ENCODE measurements at regions not wholly inside any gene's neighbourhood (a gene's known extent, or its start where the extent isn't known, plus 50 kb on each side); places are given as distances from the start of the nearest gene placed in this dataset.

- Histone ChIP-seq H3K4me2 (ENCODE audit: low read depth, low read length) (peak overlapping the region; percentile 95), H3K9ac (ENCODE audit: insufficient read depth, low read depth, low read length) (peak overlapping the region; percentile 77), H3K79me2 (ENCODE audit: insufficient read depth, low read length) (no peaks in the 10 kb centered on the region), H2AFZ (ENCODE audit: low read length) (no peak overlapping the region), H3K9me3 (ENCODE audit: low read length) (no peaks in the 10 kb centered on the region), H3K36me3 (replicated peaks in 1 of 2; ENCODE audit: control insufficient read depth in 1 of 2, insufficient read depth in 2 of 2, low read length in 2 of 2) (no peaks in the 10 kb centered on the region), H3K27ac (ENCODE audit: extremely low read length, insufficient read depth, low read length) (peak overlapping the region; percentile 97), H3K27me3 (ENCODE audit: control insufficient read depth in 1 of 2, insufficient read depth in 2 of 2, low read length in 2 of 2) (no peaks in the 10 kb centered on the region), H4K20me1 (ENCODE audit: insufficient read depth, low read length) (no peaks in the 10 kb centered on the region), H3K4me1 (ENCODE audit: insufficient read depth, low read length) (peaks cover 78% of the 10 kb centered on the region), H3K4me3 (replicated peaks in 1 of 3; ENCODE audit: insufficient read depth in 1 of 3, low read depth in 2 of 3, low read length in 3 of 3) (peak overlapping the region; percentile 23 to 68 (median 50))
- peak; percentile 73 for DNase-seq (ENCODE audit: low spot score)
- no peak for FAIRE-seq
- in situ Hi-C loops (cut with HindIII; ENCODE audit: extremely low pct_ligation_motif_present, low pct_unique_long_range_greater_than_20kb) = no loop called here
- intact Hi-C loops (cut with micrococcal nuclease; ENCODE audit: unreplicated experiment) = loop anchor here (1.0 to 5.0 kb wide), 5 partner anchors 19 to 86 kb away; partner anchors contain the start of gene AFDN
- ChIA-PET POLR2A (interaction anchor here (0.6 to 2.3 kb wide), 30 partner anchors 9 to 263 kb away, joined by 3 to 30 read pairs (median 4); no protein-coding TSS in a partner anchor), CTCF (ENCODE audit: low intra/inter-chr PET ratio, low total read pairs) (no interaction called here)
- peak; percentile 64 for ATAC-seq
- 9% methylated on average over 7 of the region's 7 CpGs for WGBS (ENCODE audit: low lambda C conversion rate)
- TSS peak; percentile 87 for BruUV-seq (replicated peaks)
- TF ChIP-seq SAFB2 (CRISPR knock-in tag; IDR thresholded peaks at IDR 0.05; ENCODE audit: borderline replicate concordance, low read depth) (no peak), TBX3 (IDR thresholded peaks at IDR 0.05; ENCODE audit: borderline replicate concordance) (no peak), TFE3 (CRISPR knock-in tag; IDR thresholded peaks at IDR 0.05) (no peak), ISX (CRISPR knock-in tag; conservative IDR thresholded peaks at IDR 0.05) (no peak), POLR2G (IDR thresholded peaks at IDR 0.05; ENCODE audit: low read depth, low read length) (peak; percentile 72), DMAP1 (CRISPR knock-in tag; IDR thresholded peaks at IDR 0.05) (no peak), POLR2A (IDR thresholded peaks at IDR 0.05; ENCODE audit: insufficient read depth in 1 of 2, low read depth in 2 of 2, low read length in 2 of 2) (peak; percentile 9 to 28; a peak in 1 of 4 replicates), ZFP82 (CRISPR knock-in tag; IDR thresholded peaks at IDR 0.05; ENCODE audit: borderline replicate concordance) (0 out of 2 replicates have a peak, but pooled peaks have one; percentile 33), ZNF564 (CRISPR knock-in tag; IDR thresholded peaks at IDR 0.05) (no peak), ZBTB8A (CRISPR knock-in tag; IDR thresholded peaks at IDR 0.05; ENCODE audit: borderline replicate concordance, low read depth) (no peak), GZF1 (CRISPR knock-in tag; IDR thresholded peaks at IDR 0.05) (no peak), HOXD1 (CRISPR knock-in tag; IDR thresholded peaks at IDR 0.05) (no peak), ZFP37 (CRISPR knock-in tag; IDR thresholded peaks at IDR 0.05; ENCODE audit: borderline replicate concordance) (0 out of 2 replicates have a peak, but pooled peaks have one; percentile 11), CBX1 (IDR thresholded peaks at IDR 0.05; ENCODE audit: low read depth) (no peak), TSC22D2 (CRISPR knock-in tag; IDR thresholded peaks at IDR 0.05; ENCODE audit: borderline replicate concordance) (0 out of 2 replicates have a peak, but pooled peaks have one; percentile 1), NFRKB (IDR thresholded peaks at IDR 0.05) (no peak), ZNF496 (CRISPR knock-in tag; IDR thresholded peaks at IDR 0.05; ENCODE audit: insufficient replicate concordance) (no peak)
- TF ChIP-seq, protein P1, sequence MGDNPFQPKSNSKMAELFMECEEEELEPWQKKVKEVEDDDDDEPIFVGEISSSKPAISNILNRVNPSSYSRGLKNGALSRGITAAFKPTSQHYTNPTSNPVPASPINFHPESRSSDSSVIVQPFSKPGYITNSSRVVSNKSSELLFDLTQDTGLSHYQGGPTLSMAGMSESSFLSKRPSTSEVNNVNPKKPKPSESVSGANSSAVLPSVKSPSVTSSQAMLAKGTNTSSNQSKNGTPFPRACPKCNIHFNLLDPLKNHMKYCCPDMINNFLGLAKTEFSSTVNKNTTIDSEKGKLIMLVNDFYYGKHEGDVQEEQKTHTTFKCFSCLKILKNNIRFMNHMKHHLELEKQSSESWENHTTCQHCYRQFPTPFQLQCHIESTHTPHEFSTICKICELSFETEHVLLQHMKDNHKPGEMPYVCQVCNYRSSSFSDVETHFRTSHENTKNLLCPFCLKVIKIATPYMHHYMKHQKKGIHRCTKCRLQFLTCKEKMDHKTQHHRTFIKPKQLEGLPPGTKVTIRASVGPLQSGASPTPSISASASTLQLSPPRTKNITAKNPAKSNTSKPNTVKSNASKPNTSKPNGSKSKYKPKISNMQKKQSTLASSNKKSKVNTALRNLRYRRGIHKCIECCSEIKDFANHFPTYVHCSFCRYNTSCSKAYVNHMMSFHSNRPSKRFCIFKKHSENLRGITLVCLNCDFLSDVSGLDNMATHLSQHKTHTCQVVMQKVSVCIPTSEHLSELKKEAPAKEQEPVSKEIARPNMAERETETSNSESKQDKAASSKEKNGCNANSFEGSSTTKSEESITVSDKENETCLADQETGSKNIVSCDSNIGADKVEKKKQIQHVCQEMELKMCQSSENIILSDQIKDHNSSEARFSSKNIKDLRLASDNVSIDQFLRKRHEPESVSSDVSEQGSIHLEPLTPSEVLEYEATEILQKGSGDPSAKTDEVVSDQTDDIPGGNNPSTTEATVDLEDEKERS (CRISPR knock-in tag; IDR thresholded peaks at IDR 0.05) = 0 out of 2 replicates have a peak, but pooled peaks have one; percentile 1
- TF ChIP-seq, protein P2, sequence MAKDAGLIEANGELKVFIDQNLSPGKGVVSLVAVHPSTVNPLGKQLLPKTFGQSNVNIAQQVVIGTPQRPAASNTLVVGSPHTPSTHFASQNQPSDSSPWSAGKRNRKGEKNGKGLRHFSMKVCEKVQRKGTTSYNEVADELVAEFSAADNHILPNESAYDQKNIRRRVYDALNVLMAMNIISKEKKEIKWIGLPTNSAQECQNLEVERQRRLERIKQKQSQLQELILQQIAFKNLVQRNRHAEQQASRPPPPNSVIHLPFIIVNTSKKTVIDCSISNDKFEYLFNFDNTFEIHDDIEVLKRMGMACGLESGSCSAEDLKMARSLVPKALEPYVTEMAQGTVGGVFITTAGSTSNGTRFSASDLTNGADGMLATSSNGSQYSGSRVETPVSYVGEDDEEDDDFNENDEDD (CRISPR knock-in tag; IDR thresholded peaks at IDR 0.05; ENCODE audit: borderline replicate concordance) = no peak; the same call in 1 of the 2 replicates
- TF ChIP-seq, protein P3, sequence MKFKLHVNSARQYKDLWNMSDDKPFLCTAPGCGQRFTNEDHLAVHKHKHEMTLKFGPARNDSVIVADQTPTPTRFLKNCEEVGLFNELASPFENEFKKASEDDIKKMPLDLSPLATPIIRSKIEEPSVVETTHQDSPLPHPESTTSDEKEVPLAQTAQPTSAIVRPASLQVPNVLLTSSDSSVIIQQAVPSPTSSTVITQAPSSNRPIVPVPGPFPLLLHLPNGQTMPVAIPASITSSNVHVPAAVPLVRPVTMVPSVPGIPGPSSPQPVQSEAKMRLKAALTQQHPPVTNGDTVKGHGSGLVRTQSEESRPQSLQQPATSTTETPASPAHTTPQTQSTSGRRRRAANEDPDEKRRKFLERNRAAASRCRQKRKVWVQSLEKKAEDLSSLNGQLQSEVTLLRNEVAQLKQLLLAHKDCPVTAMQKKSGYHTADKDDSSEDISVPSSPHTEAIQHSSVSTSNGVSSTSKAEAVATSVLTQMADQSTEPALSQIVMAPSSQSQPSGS (CRISPR knock-in tag; IDR thresholded peaks at IDR 0.05) = no peak
Observed at GRCh38 chr6:167761794-167762258, 64.9 kb upstream of the AFDN start.
